ENCODE measurements at regions not wholly inside any gene's neighbourhood (a gene's known extent, or its start where the extent isn't known, plus 50 kb on each side); places are given as distances from the start of the nearest gene placed in this dataset.
"Not testable (repeated sequence)": the region's sequence is repeated elsewhere in the genome, so short reads cannot be mapped to it uniquely, and the experiment has no call there.

DNA sequence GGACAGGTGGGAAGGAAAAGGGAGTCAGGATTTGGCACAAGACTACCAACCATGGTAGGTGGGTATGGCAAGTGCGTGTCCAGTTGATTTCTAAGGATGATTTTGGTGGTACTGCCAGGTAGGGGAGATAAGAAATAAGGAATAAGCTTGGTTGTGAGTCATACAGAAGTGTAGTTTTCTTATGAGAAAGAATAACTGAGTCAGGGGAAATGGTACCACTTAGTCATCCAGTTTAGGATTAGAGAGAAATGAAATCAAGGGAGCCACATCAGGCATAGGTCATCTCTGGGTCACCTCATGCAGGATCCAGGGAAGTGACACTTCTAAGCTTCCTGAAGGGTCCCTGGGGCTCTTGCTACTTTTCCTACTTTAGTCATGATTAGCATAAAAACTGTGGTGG is 107.1 kb upstream of the C1GALT1C1 start:
- Histone ChIP-seq H3K4me3 (no peak overlapping the region), H3K36me3 (ENCODE audit: insufficient read depth in 1 of 2, low read depth in 1 of 2) (no peaks in the 10 kb centered on the region), H3K4me1 (no peaks in the 10 kb centered on the region), H3K27me3 (ENCODE audit: insufficient read depth in 3 of 3, low read length in 2 of 3) (no peaks in the 10 kb centered on the region), H3K9me3 (no peaks in the 10 kb centered on the region), H3K27ac (no peak overlapping the region)
- WGBS, 3 donors: 59 to 78% (median 75%) methylated on average over 1 of the region's 1 CpG
- TF ChIP-seq, protein P1, sequence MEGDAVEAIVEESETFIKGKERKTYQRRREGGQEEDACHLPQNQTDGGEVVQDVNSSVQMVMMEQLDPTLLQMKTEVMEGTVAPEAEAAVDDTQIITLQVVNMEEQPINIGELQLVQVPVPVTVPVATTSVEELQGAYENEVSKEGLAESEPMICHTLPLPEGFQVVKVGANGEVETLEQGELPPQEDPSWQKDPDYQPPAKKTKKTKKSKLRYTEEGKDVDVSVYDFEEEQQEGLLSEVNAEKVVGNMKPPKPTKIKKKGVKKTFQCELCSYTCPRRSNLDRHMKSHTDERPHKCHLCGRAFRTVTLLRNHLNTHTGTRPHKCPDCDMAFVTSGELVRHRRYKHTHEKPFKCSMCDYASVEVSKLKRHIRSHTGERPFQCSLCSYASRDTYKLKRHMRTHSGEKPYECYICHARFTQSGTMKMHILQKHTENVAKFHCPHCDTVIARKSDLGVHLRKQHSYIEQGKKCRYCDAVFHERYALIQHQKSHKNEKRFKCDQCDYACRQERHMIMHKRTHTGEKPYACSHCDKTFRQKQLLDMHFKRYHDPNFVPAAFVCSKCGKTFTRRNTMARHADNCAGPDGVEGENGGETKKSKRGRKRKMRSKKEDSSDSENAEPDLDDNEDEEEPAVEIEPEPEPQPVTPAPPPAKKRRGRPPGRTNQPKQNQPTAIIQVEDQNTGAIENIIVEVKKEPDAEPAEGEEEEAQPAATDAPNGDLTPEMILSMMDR (IDR thresholded peaks at IDR 0.05): no peak
- DNase-seq: no peak
- intact Hi-C loops (cut with DNase I): no loop called here
- ATAC-seq: no peak

DNA sequence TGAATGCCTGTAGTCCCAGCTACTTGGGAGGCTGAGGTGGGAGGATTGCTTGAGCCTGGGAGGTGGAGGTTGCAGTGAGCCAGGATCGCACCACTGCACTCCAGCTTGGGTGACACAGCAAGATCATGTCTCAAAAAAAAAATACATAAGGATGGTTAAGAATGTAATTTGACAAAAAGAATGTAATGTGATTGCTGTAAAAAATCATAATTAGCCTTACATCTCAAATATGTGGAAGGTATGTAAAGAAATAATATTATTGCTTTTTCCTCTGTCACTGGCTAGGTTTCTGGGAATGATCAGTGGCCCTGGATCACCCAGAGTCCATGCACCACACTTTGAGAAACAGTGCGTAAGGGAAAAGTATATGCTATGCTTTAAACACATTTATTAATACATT is 106.1 kb upstream of the C1GALT1C1 start:
- DNase-seq: no peak
- no peaks in the 10 kb centered on the region for H3K9me3 ChIP-seq
- H3K27ac ChIP-seq: no peak overlapping the region
- H3K4me3 ChIP-seq: no peak overlapping the region
- ATAC-seq: no peak
- TF ChIP-seq, protein P1 (IDR thresholded peaks at IDR 0.05): no peak
- intact Hi-C loops (cut with DNase I): no loop called here
- 92 to 100% (median 99%) methylated on average over 2 of the region's 2 CpGs for WGBS, 3 donors
- no peaks in the 10 kb centered on the region for H3K36me3 ChIP-seq (ENCODE audit: insufficient read depth in 1 of 2, low read depth in 1 of 2)
- H3K27me3 ChIP-seq (ENCODE audit: insufficient read depth in 3 of 3, low read length in 2 of 3): no peaks in the 10 kb centered on the region
- H3K4me1 ChIP-seq: no peaks in the 10 kb centered on the region

DNA sequence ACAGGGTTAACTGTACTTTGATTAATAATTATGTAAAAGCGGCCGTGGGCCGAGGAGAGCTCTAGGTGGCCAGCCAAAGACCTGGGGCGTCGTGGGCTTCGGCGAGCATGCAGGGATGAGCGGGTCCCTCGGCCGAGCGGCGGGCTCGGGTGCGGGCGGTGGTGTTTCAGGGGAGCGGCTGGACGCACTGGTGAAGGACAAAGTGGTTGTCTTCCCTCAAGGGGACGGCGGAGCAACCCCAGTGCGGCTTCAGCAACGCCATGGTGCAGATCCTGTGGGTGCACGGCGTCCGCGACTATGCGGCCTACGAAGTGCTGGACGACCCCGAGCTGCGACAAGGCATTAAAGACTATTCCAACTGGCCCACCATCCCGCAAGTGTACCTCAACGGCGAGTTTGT is 103.0 kb upstream of the C1GALT1C1 start:
- intact Hi-C loops (cut with DNase I): no loop called here
- 85 to 99% (median 97%) methylated on average over 28 to 33 of the region's 33 CpGs for WGBS, 3 donors
- no peak for DNase-seq
- TF ChIP-seq, protein P1 (IDR thresholded peaks at IDR 0.05): no peak
- no peak for ATAC-seq
- H3K27ac ChIP-seq: no peak overlapping the region
- H3K36me3 ChIP-seq (ENCODE audit: insufficient read depth in 1 of 2, low read depth in 1 of 2): no peaks in the 10 kb centered on the region
- no peak overlapping the region for H3K4me3 ChIP-seq
- no peaks in the 10 kb centered on the region for H3K9me3 ChIP-seq
- H3K4me1 ChIP-seq: no peaks in the 10 kb centered on the region
- no peaks in the 10 kb centered on the region for H3K27me3 ChIP-seq (ENCODE audit: insufficient read depth in 3 of 3, low read length in 2 of 3)

DNA sequence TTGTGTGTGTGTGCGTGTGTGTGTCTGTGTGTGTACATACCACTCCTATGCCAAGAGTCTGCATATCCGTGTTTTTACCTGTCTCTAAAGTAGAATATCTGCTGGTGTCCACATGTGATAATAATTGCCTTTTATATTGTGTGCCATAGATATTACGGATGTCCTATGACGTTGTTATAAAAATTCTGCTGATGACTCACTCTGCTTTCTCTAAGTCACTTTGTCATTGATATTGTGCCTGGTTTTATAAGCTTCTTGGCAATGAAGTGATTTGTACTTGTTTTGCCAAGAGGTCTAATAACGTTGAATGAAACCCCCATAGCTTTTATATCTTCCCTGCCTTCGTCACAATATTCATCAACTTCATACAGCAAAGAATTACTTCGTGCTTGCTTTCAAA is 102.6 kb upstream of the C1GALT1C1 start:
- Histone ChIP-seq H3K9me3 (no peaks in the 10 kb centered on the region), H3K4me1 (no peaks in the 10 kb centered on the region), H3K27me3 (ENCODE audit: insufficient read depth in 3 of 3, low read length in 2 of 3) (no peaks in the 10 kb centered on the region), H3K36me3 (ENCODE audit: insufficient read depth in 1 of 2, low read depth in 1 of 2) (no peaks in the 10 kb centered on the region), H3K4me3 (no peak overlapping the region), H3K27ac (no peak overlapping the region)
- intact Hi-C loops (cut with DNase I): no loop called here
- TF ChIP-seq, protein P1 (IDR thresholded peaks at IDR 0.05): no peak
- no peak for ATAC-seq
- DNase-seq: no peak
- 76 to 92% (median 83%) methylated on average over 7 of the region's 7 CpGs for WGBS, 3 donors

DNA sequence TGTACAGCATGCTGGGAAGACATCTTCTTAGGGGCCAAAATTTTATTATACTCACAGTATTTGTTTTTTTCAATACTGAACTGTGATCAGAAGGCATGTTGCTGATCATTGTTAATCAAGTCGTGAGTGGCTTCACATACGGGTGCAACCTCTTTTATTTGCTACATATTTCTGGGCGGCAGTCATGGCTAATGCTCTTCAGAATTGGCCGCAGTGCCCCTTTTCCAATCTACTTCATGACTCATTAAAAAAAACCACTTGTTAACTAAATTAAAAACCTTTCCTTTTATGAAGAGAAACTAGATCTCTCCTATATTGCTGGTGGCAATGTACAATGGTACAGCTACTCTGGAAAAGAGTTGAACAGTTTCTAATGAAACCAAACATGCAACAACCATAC is 101.5 kb upstream of the C1GALT1C1 start:
- no peak for ATAC-seq
- no peak overlapping the region for H3K27ac ChIP-seq
- WGBS, 3 donors: 53 to 63% (median 61%) methylated on average over 4 of the region's 4 CpGs
- H3K27me3 ChIP-seq (ENCODE audit: insufficient read depth in 3 of 3, low read length in 2 of 3): no peaks in the 10 kb centered on the region
- no peak for DNase-seq
- TF ChIP-seq, protein P1 (IDR thresholded peaks at IDR 0.05): no peak
- H3K9me3 ChIP-seq: no peaks in the 10 kb centered on the region
- no peaks in the 10 kb centered on the region for H3K4me1 ChIP-seq
- no peaks in the 10 kb centered on the region for H3K36me3 ChIP-seq (ENCODE audit: insufficient read depth in 1 of 2, low read depth in 1 of 2)
- H3K4me3 ChIP-seq: no peak overlapping the region
- intact Hi-C loops (cut with DNase I): no loop called here

DNA sequence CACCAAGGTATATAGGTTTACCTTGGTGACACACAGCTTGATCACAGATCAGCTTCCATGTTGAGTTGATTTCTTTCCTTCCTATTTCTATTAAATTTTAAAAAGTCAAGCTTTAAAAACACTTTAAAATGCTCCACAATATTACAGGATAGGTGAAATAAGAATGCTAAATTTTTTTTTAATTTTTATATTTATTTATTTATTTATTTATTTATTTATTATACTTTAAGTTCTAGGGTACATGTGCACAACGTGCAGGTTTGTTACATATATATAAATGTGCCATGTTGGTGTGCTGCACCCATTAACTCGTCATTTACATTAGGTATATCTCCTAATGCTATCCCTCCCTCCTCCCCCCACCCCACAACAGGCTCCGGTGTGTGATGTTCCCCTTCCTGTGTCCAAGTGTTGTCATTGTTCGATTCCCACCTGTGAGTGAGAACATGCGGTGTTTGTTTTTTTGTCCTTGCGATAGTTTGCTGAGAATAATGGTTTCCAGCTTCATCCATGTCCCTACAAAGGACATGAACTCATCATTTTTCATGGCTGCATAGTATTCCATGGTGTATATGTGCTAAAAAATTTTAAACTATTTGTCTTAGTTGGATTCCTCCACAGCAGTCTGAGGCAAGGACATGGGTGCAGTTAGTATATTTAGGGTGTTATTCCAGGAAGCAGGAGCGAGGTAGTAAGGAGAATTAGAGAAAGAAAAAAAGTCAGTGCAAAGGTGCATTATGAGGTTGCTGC is 99.8 kb upstream of the C1GALT1C1 start:
- H3K4me1 ChIP-seq; H3K27me3 ChIP-seq (ENCODE audit: insufficient read depth in 3 of 3, low read length in 2 of 3); intact Hi-C loops (cut with DNase I); DNase-seq; H3K36me3 ChIP-seq (ENCODE audit: insufficient read depth in 1 of 2, low read depth in 1 of 2); H3K9me3 ChIP-seq; ATAC-seq; H3K4me3 ChIP-seq; H3K27ac ChIP-seq: not testable (repeated sequence)
- WGBS, 3 donors: 79 to 91% (median 86%) methylated on average over 5 to 7 of the region's 7 CpGs
